Epithelial cell of proximal tubule (primary cell): ENCODE measurements at regions not wholly inside any gene's neighbourhood (a gene's known extent, or its start where the extent isn't known, plus 50 kb on each side); places are given as distances from the start of the nearest gene placed in this dataset.

Source experiments
- DNase-seq: peaks from one replicate; pipeline ENCODE4 v3.0.0-alpha.2; 2011; ENCODE audit warnings: low read depth
- H3K4me3 ChIP-seq: 2 replicates; pipeline ENCODE4 v1.5.1; 2011; ENCODE audit warnings: low read depth, mild to moderate bottlenecking, low read length
- TF ChIP-seq, protein P1 (sequence below): conservative IDR thresholded peaks from 2 replicates; pipeline ENCODE4 v1.5.1; 2012; ENCODE audit warnings: low read depth, mild to moderate bottlenecking, low read length

DNA sequence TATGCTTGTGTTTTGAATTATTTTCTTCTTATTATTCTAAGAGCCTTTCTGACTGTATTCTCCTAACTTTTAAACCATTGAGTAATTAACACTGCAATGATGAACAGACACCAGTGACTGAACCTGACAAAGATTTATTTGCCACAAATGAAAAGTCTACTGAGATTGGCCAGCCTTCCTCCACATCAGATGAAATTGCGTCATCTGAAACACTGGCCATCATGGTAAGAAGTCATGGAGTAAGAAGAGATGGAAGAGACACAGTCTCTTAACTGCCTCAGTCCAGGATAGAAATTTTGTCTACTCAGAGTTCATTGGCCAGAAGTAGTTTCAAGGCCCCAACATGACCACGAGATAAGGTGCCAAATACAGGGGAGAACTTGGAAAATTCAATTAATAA, 357.8 kb downstream of the BMPER start:
- H3K4me3 ChIP-seq: no peak overlapping the region
- no peak for DNase-seq
- TF ChIP-seq, protein P1, sequence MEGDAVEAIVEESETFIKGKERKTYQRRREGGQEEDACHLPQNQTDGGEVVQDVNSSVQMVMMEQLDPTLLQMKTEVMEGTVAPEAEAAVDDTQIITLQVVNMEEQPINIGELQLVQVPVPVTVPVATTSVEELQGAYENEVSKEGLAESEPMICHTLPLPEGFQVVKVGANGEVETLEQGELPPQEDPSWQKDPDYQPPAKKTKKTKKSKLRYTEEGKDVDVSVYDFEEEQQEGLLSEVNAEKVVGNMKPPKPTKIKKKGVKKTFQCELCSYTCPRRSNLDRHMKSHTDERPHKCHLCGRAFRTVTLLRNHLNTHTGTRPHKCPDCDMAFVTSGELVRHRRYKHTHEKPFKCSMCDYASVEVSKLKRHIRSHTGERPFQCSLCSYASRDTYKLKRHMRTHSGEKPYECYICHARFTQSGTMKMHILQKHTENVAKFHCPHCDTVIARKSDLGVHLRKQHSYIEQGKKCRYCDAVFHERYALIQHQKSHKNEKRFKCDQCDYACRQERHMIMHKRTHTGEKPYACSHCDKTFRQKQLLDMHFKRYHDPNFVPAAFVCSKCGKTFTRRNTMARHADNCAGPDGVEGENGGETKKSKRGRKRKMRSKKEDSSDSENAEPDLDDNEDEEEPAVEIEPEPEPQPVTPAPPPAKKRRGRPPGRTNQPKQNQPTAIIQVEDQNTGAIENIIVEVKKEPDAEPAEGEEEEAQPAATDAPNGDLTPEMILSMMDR: no peak

- TF ChIP-seq, protein P1: no peak
- no peak for DNase-seq
- no peak overlapping the region for H3K4me3 ChIP-seq
Observed at GRCh38 chr7:34269084-34269483, 363.7 kb downstream of the BMPER start.

- H3K4me3 ChIP-seq: no peak overlapping the region
- DNase-seq: no peak
- TF ChIP-seq, protein P1: no peak
Observed at GRCh38 chr7:34275624-34276023, 370.3 kb downstream of the BMPER start.

GRCh38 chr7:34277016-34277802, 371.9 kb downstream of the BMPER start:
- TF ChIP-seq, protein P1: no peak
- DNase-seq: no peak
- no peak overlapping the region for H3K4me3 ChIP-seq

DNA sequence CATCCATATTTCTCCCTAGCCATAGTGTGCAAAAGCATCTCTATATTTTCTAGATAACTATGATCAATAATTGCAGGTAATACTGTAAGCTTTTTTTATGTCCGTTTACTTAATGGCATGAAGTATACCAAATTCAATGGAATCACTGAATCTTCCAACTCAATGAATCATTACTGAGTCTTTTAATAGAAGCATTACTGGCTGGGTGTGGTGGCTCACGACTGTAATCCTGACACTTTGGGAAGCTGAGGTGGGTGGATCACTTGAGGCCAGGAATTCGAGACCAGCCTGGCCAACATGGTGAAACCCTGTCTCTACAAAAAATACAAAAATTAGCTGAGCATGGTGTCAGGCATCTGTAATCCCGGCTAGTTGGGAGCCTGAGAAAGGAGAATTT, 372.5 kb downstream of the BMPER start:
- no peak for DNase-seq
- H3K4me3 ChIP-seq: no peak overlapping the region
- TF ChIP-seq, protein P1: no peak

GRCh38 chr7:34281260-34281659, 375.9 kb downstream of the BMPER start:
- DNase-seq: no peak
- TF ChIP-seq, protein P1: peak; percentile 26

GRCh38 chr7:34282271-34282670, 375.7 kb upstream of the NPSR1 start:
- TF ChIP-seq, protein P1: no peak
- H3K4me3 ChIP-seq: no peak overlapping the region
- no peak for DNase-seq

More at GRCh38 chr7:34281260-34281659, 375.9 kb downstream of the BMPER start:
- H3K4me3 ChIP-seq: no peak overlapping the region
